PFSK-1 (cell line): ENCODE measurements at regions not wholly inside any gene's neighbourhood (a gene's known extent, or its start where the extent isn't known, plus 50 kb on each side); places are given as distances from the start of the nearest gene placed in this dataset.

ENCODE experiments used
- POLR2AphosphoS5 ChIP-seq: IDR thresholded peaks from 2 replicates; pipeline ENCODE4 v1.6.1; 2012; ENCODE audit warnings: low read depth, mild to moderate bottlenecking, control low read depth, low read length, moderate library complexity
- REST ChIP-seq, 2 experiments: IDR thresholded peaks; 2 replicates each; pipeline versions ENCODE4 v1.6.1 to v1.8.0; 2011 to 2012; ENCODE audit warnings: low read depth in 2 of 2, low read length in 2 of 2, control low read depth in 1 of 2, inconsistent platforms in 1 of 2, mild to moderate bottlenecking in 1 of 2, moderate library complexity in 1 of 2; ENCODE audit not compliant: insufficient read depth in 1 of 2
- SIN3A ChIP-seq: IDR thresholded peaks from 2 replicates; pipeline ENCODE4 v1.6.1; 2012; ENCODE audit warnings: mild to moderate bottlenecking, low read length, moderate library complexity, borderline replicate concordance; ENCODE audit not compliant: insufficient read depth
- TAF1 ChIP-seq: IDR thresholded peaks from 2 replicates; pipeline ENCODE4 v1.6.1; 2012; ENCODE audit warnings: low read length, control low read depth, borderline replicate concordance; ENCODE audit not compliant: insufficient read depth

DNA sequence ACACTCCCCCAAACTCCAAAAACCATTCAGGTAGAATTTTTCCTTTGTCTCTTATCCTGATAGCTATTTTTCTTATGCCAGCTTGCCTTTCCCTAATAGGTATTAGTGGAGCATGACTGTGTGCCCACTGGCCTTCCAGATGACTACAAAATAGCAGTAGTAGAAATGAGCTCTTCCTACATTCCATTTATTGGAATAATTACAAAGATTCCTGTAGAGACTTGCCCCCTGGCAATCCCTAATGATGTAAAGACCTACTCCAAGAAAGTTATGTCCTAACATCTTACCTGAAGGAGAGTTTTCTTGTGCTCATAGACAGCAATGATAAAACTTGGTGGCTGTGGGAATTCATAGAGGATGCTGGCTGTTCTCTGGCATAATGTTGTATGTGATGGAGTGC is 501.8 kb downstream of the GATA3 start:
- no peak for TF ChIP-seq TAF1
- no peak for TF ChIP-seq POLR2AphosphoS5
- no peak for TF ChIP-seq SIN3A
- TF ChIP-seq REST (IDR thresholded peaks at IDR 0.05; ENCODE audit: insufficient read depth in 1 of 2, low read depth in 2 of 2, low read length in 2 of 2), result no peak
